HUES64 (cell line): ENCODE measurements at regions not wholly inside any gene's neighbourhood (a gene's known extent, or its start where the extent isn't known, plus 50 kb on each side); places are given as distances from the start of the nearest gene placed in this dataset.
"Not testable (repeated sequence)": the region's sequence is repeated elsewhere in the genome, so short reads cannot be mapped to it uniquely, and the experiment has no call there.

ENCODE experiments used
- H3K27ac ChIP-seq: 2 replicates; pipeline ENCODE4 v1.7.0; 2013; ENCODE audit warnings: low read depth, low read length, inconsistent platforms
- H3K27me3 ChIP-seq: 2 replicates; pipeline ENCODE4 v1.6.1; 2013; ENCODE audit warnings: mild to moderate bottlenecking, low read length; ENCODE audit not compliant: insufficient read depth
- H3K36me3 ChIP-seq: 2 replicates; pipeline ENCODE4 v1.6.1; 2013; ENCODE audit warnings: mild to moderate bottlenecking, low read length; ENCODE audit not compliant: insufficient read depth
- H3K4me1 ChIP-seq: 2 replicates; pipeline ENCODE4 v1.6.1; 2013; ENCODE audit warnings: mild to moderate bottlenecking, low read length, moderate library complexity; ENCODE audit not compliant: insufficient read depth
- H3K4me3 ChIP-seq: 2 replicates; pipeline ENCODE4 v1.5.1; 2013; ENCODE audit warnings: mild to moderate bottlenecking, low read length, moderate library complexity
- H3K9ac ChIP-seq: 2 replicates; pipeline ENCODE4 v1.6.1; 2013; ENCODE audit warnings: mild to moderate bottlenecking, low read depth, low read length
- H3K9me3 ChIP-seq: 2 replicates; pipeline ENCODE4 v1.6.1; 2013; ENCODE audit warnings: low read depth, low read length; ENCODE audit not compliant: insufficient read depth
- WGBS: fragments of 150-250, 120-280 bp; methylation state at CpG from one replicate; pipeline ENCODE4 v1.1.7; 2013; ENCODE audit warnings: missing lambda C conversion rate; 5-methylcytosine and 5-hydroxymethylcytosine counted together

DNA sequence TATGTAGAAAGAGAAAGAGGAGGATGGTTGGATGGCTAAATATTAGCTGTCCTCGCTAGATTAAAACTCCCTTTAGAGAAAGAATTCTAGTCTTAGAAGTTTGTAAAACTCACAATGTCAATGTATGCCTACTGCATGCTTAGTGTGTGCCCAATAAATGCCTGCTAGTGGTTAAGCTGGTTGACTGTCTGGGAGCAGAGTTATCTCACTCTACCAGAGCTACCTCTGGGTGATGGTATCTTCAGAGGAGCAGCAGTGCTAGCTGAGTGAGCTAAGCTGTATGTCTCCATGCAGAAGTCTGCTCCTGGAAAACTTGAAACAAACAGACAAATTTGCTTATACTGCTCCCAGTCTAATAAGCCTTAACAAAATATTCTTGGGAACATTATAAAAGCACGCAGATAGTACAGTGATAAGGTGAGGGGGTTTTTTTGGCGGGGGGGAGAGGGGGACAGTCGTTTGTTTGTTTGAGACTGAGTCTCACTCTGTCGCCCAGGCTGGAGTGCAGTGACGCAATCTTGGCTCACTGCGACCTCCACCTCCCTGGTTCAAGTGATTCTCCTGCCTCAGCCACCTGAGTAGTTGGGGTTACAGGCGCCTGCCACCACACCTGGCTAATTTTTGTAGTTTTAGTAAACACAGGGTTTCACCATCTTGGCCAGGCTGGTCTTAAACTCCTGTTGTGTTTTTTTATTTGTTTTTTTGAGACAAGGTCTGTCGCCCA is 202.8 kb upstream of the TSC22D1 start:
- Histone ChIP-seq H3K9ac (no peak overlapping the region), H3K27ac (no peak overlapping the region), H3K36me3 (no peaks in the 10 kb centered on the region), H3K9me3 (no peaks in the 10 kb centered on the region), H3K4me3 (no peak overlapping the region), H3K27me3 (no peaks in the 10 kb centered on the region), H3K4me1 (no peaks in the 10 kb centered on the region)
- WGBS, result 82% methylated on average over 9 of the region's 9 CpGs

DNA sequence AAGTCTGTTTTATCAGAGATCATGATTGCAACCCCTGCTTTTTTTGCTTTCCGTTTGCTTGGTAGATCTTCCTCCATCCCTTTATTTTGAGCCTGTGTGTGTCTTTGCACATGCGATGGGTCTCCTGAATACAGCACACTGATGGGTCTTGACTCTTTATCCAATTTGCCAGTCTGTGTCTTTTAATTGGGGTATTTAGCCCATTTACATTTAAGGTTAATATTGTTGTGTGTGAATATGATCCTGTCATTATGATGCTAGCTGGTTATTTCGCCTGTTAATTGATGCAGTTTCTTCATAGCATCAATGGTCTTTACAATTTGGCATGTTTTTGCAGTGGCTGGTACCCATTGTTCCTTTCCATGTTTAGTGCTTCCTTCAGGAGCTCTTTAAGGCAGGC is 199.2 kb upstream of the TSC22D1 start:
- not testable (repeated sequence) for H3K4me1 ChIP-seq, H3K9me3 ChIP-seq, H3K4me3 ChIP-seq, H3K27me3 ChIP-seq, H3K9ac ChIP-seq, H3K27ac ChIP-seq, H3K36me3 ChIP-seq
- 91% methylated on average over 3 of the region's 3 CpGs for WGBS

DNA sequence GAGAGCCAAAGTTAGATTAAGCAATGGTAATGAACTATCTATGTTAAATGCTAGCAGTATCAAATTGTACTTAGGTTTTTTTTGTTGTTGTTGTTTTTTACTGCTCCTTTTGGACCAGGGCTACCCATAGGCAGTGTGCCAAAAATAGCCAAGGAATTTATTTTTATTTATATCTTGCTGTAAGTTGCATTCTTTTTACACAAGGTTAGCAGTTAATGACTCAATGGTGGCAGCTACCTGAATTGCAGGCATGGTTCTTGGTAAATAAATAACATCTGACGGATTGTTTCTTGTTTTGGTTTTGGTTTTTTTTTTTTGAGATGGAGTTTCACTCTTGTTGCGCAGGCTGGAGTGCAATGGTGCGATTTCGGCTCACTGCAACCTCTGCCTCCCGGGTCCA is 194.8 kb upstream of the TSC22D1 start:
- Histone ChIP-seq H3K9me3 (no peaks in the 10 kb centered on the region), H3K4me3 (no peak overlapping the region), H3K4me1 (peaks cover 6% of the 10 kb centered on the region; the same call in 1 of the 2 replicates), H3K9ac (no peak overlapping the region), H3K27ac (no peak overlapping the region), H3K36me3 (no peaks in the 10 kb centered on the region), H3K27me3 (no peaks in the 10 kb centered on the region)
- 96% methylated on average over 5 of the region's 5 CpGs for WGBS

DNA sequence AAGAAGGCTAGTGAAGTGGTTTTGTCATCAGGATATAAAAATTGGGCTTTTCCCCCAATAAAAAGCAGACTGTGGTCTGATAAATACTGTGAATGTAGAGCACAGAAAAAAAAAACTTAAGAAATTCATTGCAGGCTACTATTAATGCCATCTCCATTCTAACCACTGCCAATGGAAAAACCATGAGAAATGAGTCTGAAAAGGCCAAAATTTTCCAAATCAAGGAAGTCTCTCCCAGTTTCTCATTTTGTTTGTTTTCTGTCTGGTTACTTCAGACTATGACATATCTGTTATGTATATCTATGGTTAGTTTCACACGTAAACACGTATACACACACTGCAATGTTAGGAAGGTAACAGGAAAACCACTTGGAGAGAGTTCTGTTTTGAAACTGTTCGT is 193.6 kb upstream of the TSC22D1 start:
- Histone ChIP-seq H3K4me3 (no peak overlapping the region), H3K9me3 (no peaks in the 10 kb centered on the region), H3K4me1 (peaks cover 6% of the 10 kb centered on the region; the same call in 1 of the 2 replicates), H3K27me3 (no peaks in the 10 kb centered on the region), H3K27ac (no peak overlapping the region), H3K9ac (no peak overlapping the region), H3K36me3 (no peaks in the 10 kb centered on the region)
- WGBS, result 100% methylated on average over 3 of the region's 3 CpGs

DNA sequence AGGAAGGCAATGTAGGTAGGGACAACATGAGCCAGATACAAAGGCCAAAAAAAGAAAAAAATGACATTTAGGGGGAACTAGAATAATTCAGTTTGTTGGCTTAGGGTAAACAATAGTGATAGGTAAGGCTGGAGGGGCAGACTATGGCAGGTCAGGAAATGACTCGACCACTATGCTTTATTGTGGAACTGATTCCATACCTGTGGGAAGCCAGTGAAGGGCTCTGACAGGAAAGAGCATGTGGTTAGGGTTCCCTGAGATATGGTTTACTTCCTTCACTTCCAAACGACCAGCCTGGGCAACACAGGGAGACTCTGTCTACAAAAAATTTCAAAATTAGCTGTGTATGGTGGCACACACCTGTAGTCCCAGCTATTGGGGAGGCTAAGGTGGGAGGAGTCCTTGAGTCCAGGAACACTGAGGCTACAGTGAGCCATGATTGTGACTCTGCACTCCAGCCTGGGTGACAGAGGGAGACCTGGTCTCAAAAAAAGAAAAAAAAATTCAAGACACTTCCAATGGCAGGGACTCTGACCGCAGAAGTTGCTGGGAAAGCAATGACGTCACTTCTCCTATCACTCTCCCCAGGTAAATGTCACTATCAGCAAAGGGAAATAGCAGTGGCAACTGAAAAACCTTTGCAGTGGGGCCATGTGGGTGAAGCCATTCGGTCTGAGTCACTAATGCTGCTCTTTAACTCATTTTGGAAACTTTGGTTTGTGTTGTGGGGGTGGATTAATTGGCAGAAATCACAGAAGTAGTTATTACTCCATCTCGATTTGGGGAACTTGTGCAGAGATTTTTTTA is 192.8 kb upstream of the TSC22D1 start:
- H3K9me3 ChIP-seq, result no peaks in the 10 kb centered on the region
- H3K9ac ChIP-seq, result no peak overlapping the region
- H3K4me3 ChIP-seq, result no peak overlapping the region
- WGBS, result 87% methylated on average over 6 of the region's 6 CpGs
- no peak overlapping the region for H3K27ac ChIP-seq
- no peaks in the 10 kb centered on the region for H3K36me3 ChIP-seq
- H3K4me1 ChIP-seq, result peaks cover 11% of the 10 kb centered on the region
- H3K27me3 ChIP-seq, result no peaks in the 10 kb centered on the region

DNA sequence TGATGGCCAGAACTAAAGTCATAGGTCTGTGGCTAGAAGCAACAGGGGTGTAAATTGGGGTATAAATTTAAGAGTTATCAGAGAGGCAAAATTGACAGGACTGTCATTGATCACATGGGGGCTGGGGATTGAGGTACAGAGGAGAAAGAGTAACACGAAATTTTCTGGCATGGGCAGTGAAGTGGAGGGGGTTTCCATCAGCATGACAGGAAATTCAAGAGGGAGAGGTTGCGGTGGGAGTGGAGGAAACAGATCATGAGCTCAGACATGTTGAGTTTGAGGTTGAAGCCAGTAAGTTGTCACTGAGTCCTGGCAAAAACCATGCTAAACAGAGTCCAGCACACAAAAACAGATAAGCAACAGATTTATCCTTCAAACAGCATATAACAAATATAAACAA is 192.1 kb upstream of the TSC22D1 start:
- Histone ChIP-seq H3K4me3 (no peak overlapping the region), H3K9ac (no peak overlapping the region), H3K27ac (no peak overlapping the region), H3K27me3 (no peaks in the 10 kb centered on the region), H3K36me3 (no peaks in the 10 kb centered on the region), H3K4me1 (peaks cover 16% of the 10 kb centered on the region), H3K9me3 (no peaks in the 10 kb centered on the region)
- 67% methylated on average over 2 of the region's 2 CpGs for WGBS

DNA sequence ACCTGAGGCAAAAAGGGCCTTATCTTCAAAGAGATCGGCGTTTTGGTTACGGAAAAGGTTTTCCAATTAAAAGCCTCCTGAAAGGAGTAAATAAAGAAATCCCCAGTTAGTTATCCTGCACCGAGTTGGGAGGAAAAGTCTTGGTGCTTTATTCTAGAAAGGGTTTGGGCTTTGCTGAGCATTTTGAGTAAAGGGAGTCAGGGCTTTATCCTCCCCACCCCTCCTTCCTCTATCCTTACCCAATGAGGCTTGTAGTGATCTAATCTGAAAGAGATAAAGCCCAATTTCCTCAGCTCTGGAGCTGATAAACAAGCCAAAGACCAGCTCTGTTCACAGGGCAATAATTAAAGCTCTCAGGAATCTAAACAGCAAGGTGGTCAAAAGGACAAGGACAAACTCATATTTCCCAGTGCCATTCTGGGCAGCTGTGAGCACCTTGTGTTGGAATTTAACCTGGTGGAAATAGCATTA is 188.9 kb upstream of the TSC22D1 start:
- Histone ChIP-seq H3K4me1 (peaks cover 16% of the 10 kb centered on the region), H3K27ac (no peak overlapping the region), H3K27me3 (no peaks in the 10 kb centered on the region), H3K4me3 (no peak overlapping the region), H3K9ac (no peak overlapping the region), H3K36me3 (no peaks in the 10 kb centered on the region), H3K9me3 (no peaks in the 10 kb centered on the region)
- 77% methylated on average over 4 of the region's 4 CpGs for WGBS

DNA sequence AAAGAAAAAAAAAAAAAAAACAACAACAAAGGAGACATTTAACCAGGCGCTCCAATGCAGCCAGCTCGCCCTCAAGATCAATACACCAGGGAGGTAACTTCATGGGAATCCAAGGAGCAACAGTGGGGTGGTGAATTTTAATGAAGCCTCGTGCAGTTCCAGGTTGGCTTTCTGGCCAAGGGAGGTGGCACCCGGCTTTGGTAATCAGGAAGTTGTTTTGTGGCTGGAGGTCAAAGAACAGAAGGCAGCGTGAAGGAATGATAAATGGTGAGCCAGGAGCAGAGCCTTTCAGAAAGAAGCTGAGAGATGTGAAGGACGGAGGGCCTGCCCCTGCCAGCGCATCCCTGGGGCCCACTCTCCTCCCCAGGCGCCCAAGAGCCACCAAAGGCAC is 188.2 kb upstream of the TSC22D1 start:
- H3K36me3 ChIP-seq, result no peaks in the 10 kb centered on the region
- no peak overlapping the region for H3K9ac ChIP-seq
- H3K4me3 ChIP-seq, result no peak overlapping the region
- WGBS, result 74% methylated on average over 8 of the region's 8 CpGs
- H3K4me1 ChIP-seq, result peaks cover 16% of the 10 kb centered on the region
- no peaks in the 10 kb centered on the region for H3K9me3 ChIP-seq
- no peaks in the 10 kb centered on the region for H3K27me3 ChIP-seq
- H3K27ac ChIP-seq, result no peak overlapping the region

DNA sequence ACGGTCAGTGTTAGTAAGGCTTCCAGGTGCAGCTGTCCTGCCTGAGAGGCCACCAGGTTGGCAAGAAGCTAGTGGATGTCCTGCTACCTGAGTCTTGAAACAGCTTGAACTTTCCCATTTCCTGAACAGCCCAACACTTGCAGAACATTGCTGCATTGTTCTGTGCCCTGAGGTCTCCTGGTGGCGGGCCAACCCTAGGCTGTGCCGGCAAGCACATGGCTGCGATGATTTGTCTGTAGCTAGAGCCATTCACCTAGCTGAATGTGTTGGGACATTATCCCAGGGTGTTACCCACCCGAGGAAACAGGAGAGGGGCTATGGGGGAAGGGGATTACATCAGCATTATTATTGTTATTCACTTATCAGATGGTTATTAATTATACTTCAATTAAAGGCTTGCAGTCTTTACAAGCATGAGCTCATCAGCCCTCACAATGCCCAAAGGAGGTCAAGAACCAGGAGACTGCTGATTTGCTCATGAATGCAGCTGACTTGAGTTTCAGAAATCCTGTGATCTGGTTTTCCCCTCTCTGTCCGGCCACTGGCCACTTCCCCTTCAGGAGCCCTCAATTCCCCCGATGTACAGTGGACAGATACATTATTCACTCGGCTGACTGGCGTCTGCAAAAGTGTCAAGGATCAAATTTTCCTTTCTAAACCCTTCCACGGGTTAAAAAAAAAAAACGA is 187.6 kb upstream of the TSC22D1 start:
- H3K4me3 ChIP-seq, result no peak overlapping the region
- 85% methylated on average over 10 of the region's 11 CpGs for WGBS
- H3K9ac ChIP-seq, result no peak overlapping the region
- no peak overlapping the region for H3K27ac ChIP-seq
- H3K4me1 ChIP-seq, result peaks cover 21% of the 10 kb centered on the region
- no peaks in the 10 kb centered on the region for H3K9me3 ChIP-seq
- no peaks in the 10 kb centered on the region for H3K36me3 ChIP-seq
- H3K27me3 ChIP-seq, result no peaks in the 10 kb centered on the region

DNA sequence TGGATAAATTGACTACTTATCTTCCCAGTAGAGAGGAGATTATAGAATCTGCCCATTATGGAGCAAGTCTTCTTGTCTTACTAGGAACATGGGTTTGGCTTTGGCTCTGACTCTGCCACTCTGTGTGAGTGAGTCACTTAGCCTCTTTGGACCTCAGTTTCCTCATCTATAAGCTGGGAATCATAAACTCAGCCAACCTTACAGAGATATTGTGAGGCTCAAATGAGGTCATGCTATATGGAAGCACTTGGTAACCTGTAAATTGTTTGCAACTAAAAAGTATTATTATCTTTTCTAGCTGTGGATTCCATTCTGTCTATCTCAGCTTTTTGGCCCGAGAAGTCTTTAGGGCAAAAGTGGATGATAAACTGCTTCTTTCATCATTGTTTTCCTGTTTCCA is 186.8 kb upstream of the TSC22D1 start:
- Histone ChIP-seq H3K4me3 (no peak overlapping the region), H3K4me1 (peaks cover 22% of the 10 kb centered on the region), H3K27ac (no peak overlapping the region), H3K9ac (no peak overlapping the region), H3K36me3 (no peaks in the 10 kb centered on the region), H3K27me3 (no peaks in the 10 kb centered on the region), H3K9me3 (no peaks in the 10 kb centered on the region)
- WGBS, result 78% methylated on average over 1 of the region's 1 CpG

DNA sequence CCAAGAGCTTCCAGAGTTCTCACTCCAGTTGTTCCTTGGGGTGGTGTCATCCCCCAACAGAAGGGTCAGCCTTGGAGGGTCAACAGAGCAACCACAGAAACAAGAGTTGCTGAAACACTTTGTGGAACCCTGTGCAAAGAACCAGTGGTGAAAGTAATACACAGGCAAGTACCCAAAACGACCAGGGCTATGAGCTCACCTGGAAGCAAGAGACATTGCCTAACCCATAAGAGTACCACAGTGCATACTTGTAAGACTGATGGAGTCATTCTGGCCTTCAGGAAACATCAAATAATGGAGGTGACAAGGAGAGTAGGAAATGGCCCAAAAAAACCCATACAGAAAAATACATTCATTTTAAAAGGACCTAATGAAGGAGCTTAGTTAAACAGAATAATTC is 184.3 kb upstream of the TSC22D1 start:
- Histone ChIP-seq H3K4me1 (peaks cover 15% of the 10 kb centered on the region; the same call in 1 of the 2 replicates), H3K9me3 (no peaks in the 10 kb centered on the region), H3K36me3 (no peaks in the 10 kb centered on the region), H3K27ac (no peak overlapping the region), H3K9ac (no peak overlapping the region), H3K27me3 (no peaks in the 10 kb centered on the region), H3K4me3 (no peak overlapping the region)
- WGBS, result 87% methylated on average over 1 of the region's 1 CpG
